Right lobe of liver (tissue), 4 donors: ENCODE measurements at regions not wholly inside any gene's neighbourhood (a gene's known extent, or its start where the extent isn't known, plus 50 kb on each side); places are given as distances from the start of the nearest gene placed in this dataset.

Experiments
- POLR2A ChIP-seq: fragments of 450-650 bp; IDR thresholded peaks from one replicate; pipeline ENCODE4 v1.6.1; 2017; ENCODE audit warnings: antibody characterized with exemption, mild to moderate bottlenecking
- TF ChIP-seq, protein P1 (sequence below), 4 donors: fragments of 200-600 bp in 3 of 4; fragments of 450-650 bp in 1 of 4; IDR thresholded peaks; one replicate each; pipeline versions ENCODE4 v1.5.1 to v1.8.0; 2016 to 2022; ENCODE audit warnings: antibody characterized with exemption in 4 of 4, mild to moderate bottlenecking in 2 of 4
- donor health status: DM: no; HTN: no; CAD: no.
- donor health status: DM: no; HTN: no; CAD: no.
- donor health status: DM: no; HTN: yes; CAD: no.

DNA sequence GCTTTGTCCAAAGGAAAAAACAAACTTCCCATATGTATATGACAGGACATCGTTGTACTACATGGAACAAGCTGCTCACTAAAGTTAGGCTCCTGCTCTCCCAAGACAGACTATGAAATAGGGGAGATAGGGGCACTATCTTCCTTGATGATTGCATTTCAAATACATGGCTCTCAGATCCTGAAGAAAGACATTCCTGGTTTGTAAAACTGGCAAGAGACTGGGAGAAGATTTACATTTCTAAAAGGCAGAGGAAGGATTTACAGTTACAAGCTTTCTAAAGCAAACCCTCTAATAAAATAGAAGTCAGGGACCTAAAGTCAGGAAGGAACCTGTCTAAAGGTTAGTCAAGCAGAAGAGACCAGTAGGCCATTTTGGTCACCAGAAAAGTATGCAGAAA, 103.7 kb downstream of the SLC17A6 start:
- no peak for TF ChIP-seq POLR2A
- TF ChIP-seq, protein P1, sequence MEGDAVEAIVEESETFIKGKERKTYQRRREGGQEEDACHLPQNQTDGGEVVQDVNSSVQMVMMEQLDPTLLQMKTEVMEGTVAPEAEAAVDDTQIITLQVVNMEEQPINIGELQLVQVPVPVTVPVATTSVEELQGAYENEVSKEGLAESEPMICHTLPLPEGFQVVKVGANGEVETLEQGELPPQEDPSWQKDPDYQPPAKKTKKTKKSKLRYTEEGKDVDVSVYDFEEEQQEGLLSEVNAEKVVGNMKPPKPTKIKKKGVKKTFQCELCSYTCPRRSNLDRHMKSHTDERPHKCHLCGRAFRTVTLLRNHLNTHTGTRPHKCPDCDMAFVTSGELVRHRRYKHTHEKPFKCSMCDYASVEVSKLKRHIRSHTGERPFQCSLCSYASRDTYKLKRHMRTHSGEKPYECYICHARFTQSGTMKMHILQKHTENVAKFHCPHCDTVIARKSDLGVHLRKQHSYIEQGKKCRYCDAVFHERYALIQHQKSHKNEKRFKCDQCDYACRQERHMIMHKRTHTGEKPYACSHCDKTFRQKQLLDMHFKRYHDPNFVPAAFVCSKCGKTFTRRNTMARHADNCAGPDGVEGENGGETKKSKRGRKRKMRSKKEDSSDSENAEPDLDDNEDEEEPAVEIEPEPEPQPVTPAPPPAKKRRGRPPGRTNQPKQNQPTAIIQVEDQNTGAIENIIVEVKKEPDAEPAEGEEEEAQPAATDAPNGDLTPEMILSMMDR (IDR thresholded peaks at IDR 0.05), result no peak
